ENCODE measurements at regions not wholly inside any gene's neighbourhood (a gene's known extent, or its start where the extent isn't known, plus 50 kb on each side); places are given as distances from the start of the nearest gene placed in this dataset.

DNA sequence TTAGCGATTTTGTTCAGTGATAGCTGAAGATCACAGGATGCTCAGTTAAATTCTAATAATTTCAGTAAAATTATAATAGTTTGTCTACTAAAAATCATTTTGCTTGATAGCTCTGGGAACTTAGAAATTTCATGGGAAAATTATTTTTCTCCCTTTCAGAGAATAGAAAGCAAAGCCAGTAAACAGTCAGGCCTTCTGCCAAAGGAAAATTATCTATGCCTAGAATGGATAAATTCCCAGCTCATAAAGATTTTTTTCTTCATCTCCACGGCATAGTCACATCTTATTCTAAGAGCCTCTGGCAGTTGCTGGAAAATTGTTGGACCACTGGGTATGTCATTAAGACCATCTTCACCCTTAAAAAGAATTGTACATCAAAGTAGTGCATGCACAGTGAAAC is 169.6 kb upstream of the ANO3 start:
- DNase-seq (ENCODE audit: low read depth in 2 of 2), result no peak

DNA sequence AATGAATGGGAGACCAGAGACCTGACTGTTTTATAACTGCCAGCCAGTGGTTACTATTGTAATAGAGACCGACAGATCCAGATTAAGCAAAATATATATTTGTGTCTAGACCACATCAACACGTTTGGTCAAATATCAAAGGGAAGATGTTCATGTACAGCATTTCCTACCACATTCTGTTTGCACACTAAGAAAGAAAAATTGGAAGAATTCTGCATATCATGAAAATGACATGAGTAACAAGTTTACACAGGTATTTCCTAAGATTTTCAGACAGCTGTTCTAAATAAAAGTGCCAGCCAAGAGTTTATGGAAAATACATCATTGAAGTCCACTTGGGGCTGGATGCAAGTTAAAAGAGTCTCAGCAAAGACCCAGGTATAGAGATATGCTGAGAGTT is 145.5 kb upstream of the ANO3 start:
- DNase-seq (ENCODE audit: low read depth in 2 of 2), result no peak

DNA sequence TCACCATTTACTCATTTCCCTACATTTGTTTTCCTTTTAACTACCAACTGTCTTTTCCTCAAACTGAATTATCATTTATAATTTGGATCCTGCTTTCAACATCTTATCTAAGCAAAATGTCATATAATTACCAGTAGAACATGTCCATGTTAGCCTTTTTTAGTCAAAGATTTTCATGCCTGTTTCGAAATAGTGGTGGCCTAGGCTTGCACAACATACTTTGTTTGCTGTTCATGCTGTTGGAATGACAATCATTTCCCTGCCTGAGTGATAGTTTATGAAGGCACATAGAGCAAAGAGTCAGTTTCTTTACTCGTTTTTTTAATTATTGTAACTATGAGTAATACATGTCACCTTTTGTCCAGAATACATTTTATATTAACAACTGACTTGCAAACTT is 144.3 kb upstream of the ANO3 start:
- DNase-seq (ENCODE audit: low read depth in 2 of 2), result no peak

DNA sequence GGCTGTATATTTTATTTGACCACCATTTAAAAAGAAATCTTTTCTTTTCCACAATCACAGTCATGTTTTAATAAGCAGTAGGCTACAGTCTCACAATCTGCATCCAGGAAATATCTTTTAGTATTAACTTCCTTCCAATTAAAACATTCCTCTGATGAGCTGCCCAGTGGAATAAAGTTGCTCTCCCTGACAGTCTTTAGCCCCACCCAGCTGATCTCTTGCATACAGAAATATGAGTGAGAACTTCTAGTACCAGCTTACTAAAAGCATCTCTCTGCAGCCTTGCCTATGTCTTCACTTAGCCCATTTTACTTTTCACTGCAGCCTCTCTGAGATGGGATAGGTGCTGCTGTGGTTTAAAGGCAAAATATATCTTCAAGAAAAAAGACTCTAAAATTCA is 143.4 kb upstream of the ANO3 start:
- no peak for DNase-seq (ENCODE audit: low read depth in 2 of 2)

DNA sequence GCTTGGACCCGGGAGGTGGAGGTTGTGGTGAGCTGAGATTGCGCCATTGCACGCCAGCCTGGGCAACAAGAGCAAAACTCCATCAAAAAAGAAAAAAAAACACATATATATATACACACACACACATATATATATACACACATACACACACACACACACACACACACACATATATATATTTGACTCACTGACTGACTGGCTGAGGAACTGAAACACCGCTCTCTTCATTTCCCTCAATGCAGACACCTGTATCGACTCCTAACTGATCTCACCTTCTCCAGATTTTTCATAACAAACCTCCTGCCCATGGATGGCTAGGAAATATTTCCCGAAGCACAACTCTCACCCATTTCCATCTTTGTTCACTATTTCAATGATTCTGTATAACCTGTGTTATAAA is 140.7 kb upstream of the ANO3 start:
- DNase-seq (ENCODE audit: low read depth in 2 of 2), result no peak

DNA sequence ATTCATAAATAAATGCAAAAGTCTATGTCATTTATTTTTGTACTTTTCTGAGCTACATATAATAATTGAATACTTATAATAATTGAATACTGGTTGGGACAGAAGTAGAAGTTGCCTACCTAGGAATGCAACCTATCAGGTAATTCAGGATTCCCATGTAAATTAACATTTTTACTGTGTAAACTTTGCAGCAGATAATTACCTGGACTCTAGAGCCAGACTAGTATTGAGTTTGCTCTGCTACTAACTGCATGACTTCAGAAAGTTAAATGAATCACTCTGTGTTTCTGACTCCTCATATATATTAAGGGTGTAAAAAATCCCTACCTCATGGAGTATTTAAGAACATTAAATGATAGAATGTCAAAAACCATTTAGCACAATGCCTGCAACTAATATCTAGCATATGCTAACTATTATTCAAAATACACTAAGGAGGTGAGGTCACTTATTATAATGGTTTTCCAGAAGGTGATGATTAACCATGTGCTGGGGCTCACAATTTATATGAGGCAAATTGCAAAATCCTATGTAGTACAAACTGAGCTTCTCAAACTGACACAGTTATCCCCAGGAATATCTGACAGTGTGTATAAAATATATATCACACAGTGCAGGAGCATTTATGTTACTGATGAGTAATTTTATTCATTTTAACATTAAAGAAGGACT is 138.1 kb upstream of the ANO3 start:
- DNase-seq (ENCODE audit: low read depth in 2 of 2), result no peak

DNA sequence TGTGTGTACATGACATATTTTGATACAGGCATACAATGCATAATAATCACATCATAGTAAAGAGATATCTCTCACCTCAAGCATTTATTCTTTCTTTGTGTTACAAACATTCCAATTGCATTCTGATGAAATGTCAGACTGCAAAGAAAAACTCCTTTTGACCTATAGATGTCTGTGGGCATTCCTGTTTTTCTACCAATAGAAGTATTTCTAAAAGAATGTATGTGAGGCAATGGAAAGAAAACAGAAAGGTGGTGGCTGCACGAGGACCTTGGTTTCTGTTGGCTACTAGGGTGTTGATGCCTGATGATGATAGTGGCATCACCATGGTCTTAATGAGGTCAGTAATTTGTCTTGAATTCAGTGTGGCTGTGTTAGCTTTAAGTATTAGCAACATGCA is 137.0 kb upstream of the ANO3 start:
- DNase-seq (ENCODE audit: low read depth in 2 of 2), result no peak

DNA sequence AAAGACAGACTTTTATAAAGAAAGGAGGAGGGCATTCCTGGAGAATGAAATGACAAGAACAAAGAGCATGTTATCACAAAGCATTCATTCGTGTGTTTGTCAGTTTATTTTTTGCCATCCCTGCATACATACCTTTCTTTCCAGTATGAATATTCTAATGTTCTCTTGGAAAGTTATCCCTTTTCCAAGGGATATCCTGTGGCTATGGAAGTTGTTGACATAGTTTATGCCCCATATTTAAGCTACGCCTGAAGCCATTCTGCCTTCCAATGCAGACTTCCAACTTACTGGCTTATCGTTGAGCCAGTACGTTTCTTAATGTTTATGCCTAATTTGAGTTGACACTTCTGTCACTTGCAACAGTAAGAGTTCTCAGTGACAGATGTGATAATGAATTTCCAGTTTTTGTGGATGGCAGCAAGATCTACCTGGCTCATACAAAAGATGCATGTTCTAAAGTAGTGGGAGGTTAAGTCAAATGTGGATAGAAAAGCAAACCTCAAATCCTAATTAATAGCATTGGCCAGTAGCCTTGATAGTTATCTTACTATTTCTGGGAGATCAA is 133.3 kb upstream of the ANO3 start:
- no peak for DNase-seq (ENCODE audit: low read depth in 2 of 2)

DNA sequence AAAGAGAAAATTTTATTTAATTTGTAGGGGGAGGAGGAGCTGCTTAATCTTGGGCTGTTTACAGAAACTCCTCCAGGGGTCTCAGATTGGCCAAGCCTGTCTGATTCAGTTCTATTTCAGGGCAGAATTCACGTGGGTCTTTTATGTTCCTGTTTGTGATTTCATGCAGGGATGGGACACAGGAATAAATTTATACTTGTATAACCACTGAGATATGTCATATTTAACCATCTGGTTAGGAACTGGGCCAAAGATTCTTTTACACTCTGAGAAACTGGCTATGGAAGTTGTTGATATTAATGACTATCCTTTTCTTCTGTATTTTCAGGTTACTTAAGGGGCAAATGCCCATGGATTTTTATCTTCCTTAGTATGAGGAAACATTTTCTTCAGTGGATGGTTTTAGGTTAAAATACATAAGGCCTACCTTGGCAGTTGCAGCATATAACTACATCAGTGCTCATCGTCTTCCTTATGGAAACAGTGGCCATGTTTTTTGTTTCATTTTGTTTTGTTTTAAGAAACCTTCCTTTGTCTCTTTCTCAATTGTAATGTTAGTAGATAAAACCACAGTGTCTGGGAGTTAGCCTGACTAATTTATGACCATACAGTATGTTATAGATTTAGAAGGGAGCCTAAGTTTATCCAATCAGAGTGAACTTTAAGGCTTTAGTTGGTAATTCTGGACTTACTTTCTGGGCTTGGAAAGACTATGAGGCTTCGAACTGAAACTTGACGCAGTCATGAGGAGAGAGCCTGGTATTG is 132.4 kb upstream of the ANO3 start:
- DNase-seq (ENCODE audit: low read depth in 2 of 2), result no peak

DNA sequence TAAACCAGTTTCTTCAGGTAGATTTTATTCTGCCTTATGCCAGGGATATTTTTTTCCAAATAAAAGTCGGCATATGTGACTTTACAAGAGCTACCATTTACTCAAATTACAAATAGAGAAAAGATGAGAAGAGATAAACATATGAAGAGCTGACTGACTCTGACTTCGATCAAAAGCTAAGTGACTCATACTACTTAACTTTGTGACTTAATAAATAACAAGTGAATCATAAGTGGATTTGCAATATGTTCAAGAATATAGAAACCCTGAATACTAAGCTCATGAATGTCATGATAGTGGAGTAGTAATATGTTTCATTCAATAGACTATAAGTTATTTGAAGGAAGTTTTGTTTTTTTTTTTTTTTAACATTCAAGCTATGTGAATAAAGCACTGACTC is 130.5 kb upstream of the ANO3 start:
- no peak for DNase-seq (ENCODE audit: low read depth in 2 of 2)

DNA sequence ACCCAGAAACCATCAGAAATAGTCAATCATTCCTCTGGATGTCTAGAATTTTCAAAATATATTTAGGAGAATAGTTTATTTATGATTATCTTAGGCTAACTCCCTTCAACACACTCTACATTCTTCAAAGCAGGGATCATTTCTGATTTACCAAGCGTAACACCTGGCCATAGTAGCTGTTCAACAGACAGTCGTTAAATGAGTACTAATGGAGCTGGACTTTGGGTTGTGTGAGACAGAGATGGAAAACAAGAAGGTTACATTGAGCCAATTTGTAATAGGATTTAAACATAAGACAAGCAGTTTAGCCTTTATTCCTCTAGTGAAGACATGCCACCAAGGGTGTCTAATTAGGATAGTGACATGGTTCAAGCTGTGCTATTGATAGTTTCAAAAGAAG is 129.2 kb upstream of the ANO3 start:
- no peak for DNase-seq (ENCODE audit: low read depth in 2 of 2)

DNA sequence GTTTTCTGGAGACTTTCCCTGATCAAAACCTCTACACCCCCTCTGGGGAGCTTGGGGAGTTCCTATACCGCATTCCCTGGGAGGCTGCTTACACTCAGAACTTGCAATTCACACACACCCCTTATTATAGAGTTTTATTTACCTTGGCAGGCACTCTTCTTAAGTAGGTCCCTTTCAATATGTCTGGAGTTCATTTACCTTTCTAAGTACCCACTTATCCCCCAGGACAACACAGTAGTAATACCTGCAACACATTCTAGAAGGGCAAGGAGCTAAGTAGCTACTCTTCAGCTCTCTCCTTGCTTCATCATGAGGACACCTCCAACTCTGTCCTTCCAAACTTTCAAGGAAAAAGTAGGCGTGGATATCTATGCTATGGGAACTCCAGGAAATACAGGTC is 127.8 kb upstream of the ANO3 start:
- DNase-seq (ENCODE audit: low read depth in 2 of 2), result no peak

DNA sequence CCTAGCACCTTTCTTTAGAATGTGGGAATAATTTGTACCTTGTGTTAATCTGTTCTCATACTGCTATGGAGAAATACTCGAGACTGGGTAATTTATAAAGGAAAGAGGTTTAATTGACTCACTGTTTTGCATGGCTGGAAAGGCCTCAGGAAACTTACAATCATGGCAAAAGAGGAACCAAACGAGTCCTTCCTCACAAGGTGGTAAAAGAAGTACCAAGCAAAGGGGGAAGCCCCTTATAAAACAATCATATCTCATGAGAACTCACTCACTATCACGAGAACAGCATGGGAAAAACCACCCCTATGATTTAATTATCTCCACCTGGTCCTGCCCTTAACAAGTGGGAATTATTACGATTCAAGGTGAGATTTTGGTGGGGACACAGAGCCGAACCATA is 127.1 kb upstream of the ANO3 start:
- no peak for DNase-seq (ENCODE audit: low read depth in 2 of 2)

DNA sequence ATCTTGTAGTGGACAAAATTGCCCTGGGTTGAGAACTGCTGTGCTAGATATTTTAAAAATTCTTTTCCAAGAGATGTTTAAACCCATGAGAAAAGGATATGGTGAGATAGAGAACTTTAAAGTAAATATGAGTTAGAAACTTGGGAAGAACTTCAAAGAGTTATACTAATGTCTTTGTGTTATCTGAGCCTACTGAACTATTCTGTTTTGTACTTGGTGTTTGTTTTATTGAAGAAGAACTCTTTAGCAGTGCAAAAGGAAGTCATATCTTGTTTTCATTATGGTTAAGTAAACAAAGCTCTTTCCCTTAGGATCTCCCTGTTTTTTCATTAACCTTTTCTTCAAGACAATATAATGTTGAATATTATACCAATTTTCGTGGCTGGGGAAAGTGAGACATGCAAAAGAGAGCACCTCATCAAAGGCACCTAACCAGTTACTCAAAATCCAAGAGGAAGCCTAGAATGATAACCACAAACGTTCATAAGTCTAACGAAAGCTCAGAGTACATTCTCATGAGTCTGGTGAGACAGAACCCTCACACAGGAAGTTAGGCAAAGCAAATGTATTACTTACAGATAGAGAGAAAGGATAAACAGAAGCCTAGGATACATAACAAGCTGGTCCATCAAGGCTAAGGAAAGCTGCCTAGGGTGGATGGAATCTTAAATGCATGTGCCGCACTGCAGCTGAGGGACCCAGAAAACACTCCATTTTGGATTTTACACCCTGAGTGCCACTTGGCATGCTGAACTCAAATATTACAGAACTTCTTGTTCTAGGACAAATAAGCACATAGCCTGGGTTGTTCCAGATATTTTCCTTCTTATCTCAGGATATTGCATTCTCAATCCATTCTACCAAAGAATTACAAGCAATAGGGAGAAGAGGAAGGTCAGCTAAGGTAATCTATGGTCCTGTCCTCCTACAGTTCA is 112.5 kb upstream of the ANO3 start:
- no peak for DNase-seq (ENCODE audit: low read depth in 2 of 2)

DNA sequence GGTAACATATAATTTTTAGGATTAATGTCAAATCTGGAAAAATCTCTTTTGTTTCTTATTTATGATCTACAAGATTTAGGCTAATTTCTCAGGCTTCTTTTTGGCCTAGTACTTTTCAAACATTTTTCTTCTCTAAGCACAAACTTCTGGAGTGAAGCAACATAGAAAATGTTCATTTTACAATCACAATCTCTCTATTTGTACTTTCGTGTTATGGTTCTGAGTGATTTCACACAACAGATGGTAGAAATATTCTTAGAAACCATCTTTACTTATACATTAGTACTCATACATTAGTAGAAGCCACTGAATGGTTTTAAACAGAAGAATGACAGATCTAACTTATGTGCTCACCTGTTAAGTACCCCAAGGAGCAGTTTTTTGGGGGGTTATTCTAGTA is 106.3 kb upstream of the ANO3 start:
- DNase-seq (ENCODE audit: low read depth in 2 of 2), result no peak

DNA sequence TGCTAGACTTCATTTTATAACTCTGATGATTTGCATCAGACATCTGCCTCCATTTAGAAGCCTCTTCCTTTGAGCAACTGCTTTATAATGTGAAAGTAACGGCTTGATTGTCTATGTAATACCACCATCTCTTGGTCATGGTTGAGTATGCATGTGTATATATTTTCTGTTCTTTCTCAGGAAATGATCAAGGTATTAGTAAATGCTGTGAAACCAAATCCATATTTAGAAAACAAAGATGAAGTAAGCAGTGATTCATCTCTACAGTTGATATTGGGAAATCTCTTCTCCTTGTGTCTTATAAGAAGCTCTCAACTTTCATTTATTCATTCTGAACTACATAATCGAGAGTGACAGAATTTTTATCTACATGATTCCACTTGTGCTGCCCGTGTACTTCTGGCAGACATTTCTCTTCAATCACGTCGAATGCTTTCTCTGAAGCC is 104.6 kb upstream of the ANO3 start:
- no peak for DNase-seq (ENCODE audit: low read depth in 2 of 2)

DNA sequence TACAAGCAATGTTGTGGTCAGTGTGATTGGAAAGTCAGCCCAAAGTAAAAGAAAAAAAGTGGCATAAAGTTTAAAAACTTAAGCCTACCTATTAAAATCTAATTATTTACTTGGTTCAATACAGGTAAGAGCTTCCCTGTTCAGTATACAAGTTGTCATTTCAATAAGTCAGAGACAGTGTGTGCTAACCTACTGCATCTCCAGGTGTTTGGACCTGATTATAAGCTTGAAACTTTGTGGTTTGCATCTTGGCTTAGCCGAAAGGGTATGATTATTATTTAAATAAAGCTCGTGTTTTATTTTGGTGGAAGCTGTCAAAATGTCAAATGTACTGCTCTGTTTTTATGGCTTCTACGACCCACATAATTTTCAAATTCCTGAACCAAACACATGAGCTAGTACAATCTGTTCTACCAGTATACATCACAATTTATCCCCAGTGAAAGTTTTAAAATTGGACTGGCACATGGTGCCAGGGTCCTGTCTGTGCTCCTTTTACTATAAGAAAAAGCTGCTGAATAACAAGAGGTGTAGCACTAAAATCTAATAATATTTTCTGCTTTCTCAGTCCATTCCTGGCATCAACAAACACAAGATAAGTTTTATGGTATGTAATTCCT is 103.9 kb upstream of the ANO3 start:
- DNase-seq (ENCODE audit: low read depth in 2 of 2), result no peak

DNA sequence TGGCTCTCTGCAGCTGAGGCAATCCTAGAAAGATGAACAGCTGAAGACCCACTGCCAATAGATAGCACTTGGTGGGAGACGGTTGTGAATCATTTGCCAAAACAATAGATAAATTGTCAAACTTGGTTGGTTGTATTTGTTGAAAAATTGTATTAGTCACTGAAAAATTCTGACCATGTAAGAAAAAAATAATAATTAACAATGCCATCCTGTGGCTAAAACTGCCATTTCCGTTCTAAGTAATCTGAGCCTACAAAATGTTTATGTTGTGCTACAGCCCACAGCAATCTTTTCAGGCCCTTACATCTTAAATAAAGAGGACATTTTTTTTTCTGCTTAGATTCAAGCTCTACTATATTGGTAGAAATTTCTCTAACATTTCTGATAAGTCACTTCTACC is 103.2 kb upstream of the ANO3 start:
- DNase-seq (ENCODE audit: low read depth in 2 of 2), result no peak

DNA sequence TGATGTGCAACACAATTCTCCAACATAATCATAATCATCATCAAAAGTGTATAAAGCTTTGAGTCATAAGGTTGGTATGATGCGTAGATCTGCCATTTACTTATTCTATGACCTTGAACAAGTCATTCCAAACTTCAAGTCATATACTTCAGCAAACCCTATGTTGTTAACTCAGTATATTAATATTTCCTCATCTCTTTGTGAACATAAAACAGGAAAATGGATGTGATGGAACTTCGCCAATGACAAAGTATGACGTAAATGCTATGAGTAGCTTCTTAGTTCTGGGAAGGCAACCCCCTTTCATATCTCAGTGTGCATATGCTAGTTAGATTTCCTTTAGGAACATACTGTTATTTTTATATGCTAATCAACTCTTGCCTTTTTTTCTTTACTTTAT is 102.7 kb upstream of the ANO3 start:
- DNase-seq (ENCODE audit: low read depth in 2 of 2), result no peak

DNA sequence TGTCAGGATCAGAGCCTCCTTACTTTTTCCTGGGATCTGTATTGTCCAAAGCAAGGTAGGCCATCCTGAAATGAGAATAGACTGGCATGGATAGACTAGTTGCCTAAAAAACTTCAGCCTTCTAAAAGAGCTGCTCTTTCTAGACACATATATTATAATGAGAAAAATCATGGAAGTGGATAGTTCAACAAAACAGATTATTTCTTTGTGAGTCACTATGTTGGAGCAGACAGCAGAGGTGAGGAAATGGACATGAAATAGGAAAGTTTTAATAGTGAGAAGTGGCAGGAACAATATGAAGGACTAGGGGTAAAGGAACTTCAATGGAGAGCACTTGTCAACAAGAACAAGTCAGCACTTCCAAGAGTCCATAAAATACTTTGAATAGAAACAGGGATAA is 101.9 kb upstream of the ANO3 start:
- no peak for DNase-seq (ENCODE audit: low read depth in 2 of 2)

DNA sequence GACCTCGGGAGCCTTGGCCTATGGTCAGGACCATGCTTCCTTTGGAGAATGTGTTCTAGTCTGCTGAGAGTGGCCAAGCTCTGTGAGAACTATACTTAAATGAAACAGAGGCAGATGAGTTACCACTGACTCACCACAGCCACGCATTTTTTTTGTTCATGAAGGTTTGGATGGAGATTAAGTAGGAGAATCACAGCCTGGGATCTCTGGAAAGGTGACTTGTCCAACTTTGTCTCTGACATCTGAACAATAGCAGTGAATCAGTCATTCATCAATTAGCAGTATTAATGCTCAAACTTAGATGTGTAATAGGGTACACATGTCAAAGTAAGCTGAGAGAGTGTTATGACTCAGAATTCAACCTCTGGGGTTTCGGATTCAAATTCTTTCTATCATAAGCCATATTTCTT is 100.7 kb upstream of the ANO3 start:
- DNase-seq (ENCODE audit: low read depth in 2 of 2), result no peak

DNA sequence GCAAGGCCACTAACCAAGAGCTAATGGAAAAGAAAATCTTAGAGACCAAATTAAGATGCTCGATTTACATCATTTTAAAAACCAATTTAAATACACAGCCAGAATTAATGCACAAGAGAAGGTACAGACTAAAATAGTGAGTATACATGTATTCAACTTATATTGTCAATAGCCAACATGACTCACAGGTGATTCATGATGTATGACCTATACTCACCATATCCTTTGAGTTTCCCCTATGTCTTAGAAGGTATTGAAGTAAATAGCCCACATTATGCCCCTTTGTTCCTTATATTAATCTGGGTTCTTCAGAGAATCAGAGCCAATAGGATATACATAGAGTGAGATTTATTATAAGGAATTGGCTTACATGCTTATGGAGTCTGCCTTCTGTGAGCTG is 97.5 kb upstream of the ANO3 start:
- no peak for DNase-seq (ENCODE audit: low read depth in 2 of 2)
